ENCODE measurements at regions not wholly inside any gene's neighbourhood (a gene's known extent, or its start where the extent isn't known, plus 50 kb on each side); places are given as distances from the start of the nearest gene placed in this dataset.
A peak's percentile ranks its signal among the peaks of the same experiment; 100 is the strongest.

- no peak overlapping the region for H2AFZ ChIP-seq (ENCODE audit: low read length)
- H3K9ac ChIP-seq (ENCODE audit: insufficient read depth, low read length), result no peak overlapping the region
- no peak overlapping the region for H3K27ac ChIP-seq (ENCODE audit: insufficient read depth, low read length)
- TF ChIP-seq CTCF (conservative IDR thresholded peaks at IDR 0.05 in 1 of 2, IDR thresholded peaks at IDR 0.05 in 1 of 2; ENCODE audit: low read depth in 1 of 2, low read length in 2 of 2) (no peak), EZH2 (IDR thresholded peaks at IDR 0.05; ENCODE audit: low read length, missing control alignments) (no peak)
- no peaks in the 10 kb centered on the region for H3K27me3 ChIP-seq (ENCODE audit: control insufficient read depth, insufficient read depth, low read length)
- H3K36me3 ChIP-seq (ENCODE audit: control insufficient read depth, insufficient read depth, low read length), result no peaks in the 10 kb centered on the region
- no peak overlapping the region for H3K4me2 ChIP-seq (ENCODE audit: extremely low read depth, insufficient read depth, low read length)
- DNase-seq (ENCODE audit: low read depth in 2 of 2), result no peak
- no peaks in the 10 kb centered on the region for H4K20me1 ChIP-seq (ENCODE audit: control insufficient read depth, extremely low read depth, insufficient read depth, low read length)
- H3K79me2 ChIP-seq (ENCODE audit: control insufficient read depth, insufficient read depth, low read length), result no peaks in the 10 kb centered on the region
- peaks cover 6% of the 10 kb centered on the region for H3K4me1 ChIP-seq (ENCODE audit: control insufficient read depth, extremely low read depth, insufficient read depth, low read length)
- no peak overlapping the region for H3K4me3 ChIP-seq (replicated peaks in 1 of 4; ENCODE audit: control extremely low read depth in 1 of 4, insufficient read depth in 1 of 4, low read depth in 3 of 4, low read length in 4 of 4)
- no peaks in the 10 kb centered on the region for H3K9me3 ChIP-seq (ENCODE audit: control insufficient read depth, insufficient read depth, low read depth, low read length)
These were observed 85.7 kb upstream of the INHBA start for GRCh38 chr7:41788556-41788955.

GRCh38 chr7:41787651-41788350 lies 84.9 kb upstream of the INHBA start:
- Histone ChIP-seq H3K9ac (ENCODE audit: insufficient read depth, low read length) (no peak overlapping the region), H3K9me3 (ENCODE audit: control insufficient read depth, insufficient read depth, low read depth, low read length) (no peaks in the 10 kb centered on the region), H3K27ac (ENCODE audit: insufficient read depth, low read length) (no peak overlapping the region), H3K4me2 (ENCODE audit: extremely low read depth, insufficient read depth, low read length) (no peak overlapping the region), H3K79me2 (ENCODE audit: control insufficient read depth, insufficient read depth, low read length) (no peaks in the 10 kb centered on the region), H3K36me3 (ENCODE audit: control insufficient read depth, insufficient read depth, low read length) (no peaks in the 10 kb centered on the region), H3K4me1 (ENCODE audit: control insufficient read depth, extremely low read depth, insufficient read depth, low read length) (peaks cover 6% of the 10 kb centered on the region), H2AFZ (ENCODE audit: low read length) (peak overlapping the region; percentile 28), H3K4me3 (replicated peaks in 1 of 4; ENCODE audit: control extremely low read depth in 1 of 4, insufficient read depth in 1 of 4, low read depth in 3 of 4, low read length in 4 of 4) (no peak overlapping the region), H4K20me1 (ENCODE audit: control insufficient read depth, extremely low read depth, insufficient read depth, low read length) (no peaks in the 10 kb centered on the region), H3K27me3 (ENCODE audit: control insufficient read depth, insufficient read depth, low read length) (no peaks in the 10 kb centered on the region)
- TF ChIP-seq CTCF (conservative IDR thresholded peaks at IDR 0.05 in 1 of 2, IDR thresholded peaks at IDR 0.05 in 1 of 2; ENCODE audit: low read depth in 1 of 2, low read length in 2 of 2) (no peak), EZH2 (IDR thresholded peaks at IDR 0.05; ENCODE audit: low read length, missing control alignments) (no peak)
- no peak for DNase-seq (ENCODE audit: low read depth in 2 of 2)

- Histone ChIP-seq H3K4me1 (ENCODE audit: control insufficient read depth, extremely low read depth, insufficient read depth, low read length) (peaks cover 6% of the 10 kb centered on the region), H3K9me3 (ENCODE audit: control insufficient read depth, insufficient read depth, low read depth, low read length) (no peaks in the 10 kb centered on the region), H3K4me2 (ENCODE audit: extremely low read depth, insufficient read depth, low read length) (no peak overlapping the region), H2AFZ (ENCODE audit: low read length) (no peak overlapping the region), H3K9ac (ENCODE audit: insufficient read depth, low read length) (no peak overlapping the region), H3K27me3 (ENCODE audit: control insufficient read depth, insufficient read depth, low read length) (no peaks in the 10 kb centered on the region), H3K79me2 (ENCODE audit: control insufficient read depth, insufficient read depth, low read length) (no peaks in the 10 kb centered on the region), H3K4me3 (replicated peaks in 1 of 4; ENCODE audit: control extremely low read depth in 1 of 4, insufficient read depth in 1 of 4, low read depth in 3 of 4, low read length in 4 of 4) (no peak overlapping the region), H3K27ac (ENCODE audit: insufficient read depth, low read length) (no peak overlapping the region), H4K20me1 (ENCODE audit: control insufficient read depth, extremely low read depth, insufficient read depth, low read length) (no peaks in the 10 kb centered on the region), H3K36me3 (ENCODE audit: control insufficient read depth, insufficient read depth, low read length) (no peaks in the 10 kb centered on the region)
- TF ChIP-seq CTCF (conservative IDR thresholded peaks at IDR 0.05 in 1 of 2, IDR thresholded peaks at IDR 0.05 in 1 of 2; ENCODE audit: low read depth in 1 of 2, low read length in 2 of 2), result no peak
- TF ChIP-seq EZH2 (IDR thresholded peaks at IDR 0.05; ENCODE audit: low read length, missing control alignments), result no peak
- DNase-seq (ENCODE audit: low read depth in 2 of 2), result no peak
These were observed 84.1 kb upstream of the INHBA start for GRCh38 chr7:41786944-41787343.

All from fibroblast of lung (primary cell).